A673 (cell line): ENCODE measurements at regions not wholly inside any gene's neighbourhood (a gene's known extent, or its start where the extent isn't known, plus 50 kb on each side); places are given as distances from the start of the nearest gene placed in this dataset.

Experiments used
- BruUV-seq: library from RNA; stranded (reverse); fragments of 400-500 nt; replicated peaks from 2 replicates; lab custom pipeline; 2021; lab: Mats Ljungman, UMichigan
- CTCF ChIA-PET: fragments of 300-600 bp; sonication (Branson Sonifier 250); formaldehyde crosslinking; loops from one replicate; lab custom pipeline; 2022; ENCODE audit warnings: antibody characterized with exemption; lab: Charles Lee
- POLR2A ChIA-PET: fragments of 300-600 bp; sonication (Branson Sonifier 250); formaldehyde crosslinking; loops from one replicate; lab custom pipeline; 2022; ENCODE audit warnings: antibody characterized with exemption; ENCODE audit not compliant: low non-redundant PET; lab: Charles Lee
- DNase-seq: peaks from one replicate; pipeline ENCODE4 v3.0.0-alpha.2; 2015; ENCODE audit warnings: low spot score
- H3K27ac ChIP-seq: fragments of 200-600 bp; sonication (generic); 2 replicates; pipeline ENCODE4 v1.5.1; 2016; ENCODE audit warnings: mixed run types, low read depth, mild to moderate bottlenecking, mixed read lengths, antibody characterized with exemption, low read length; ENCODE audit not compliant: poor library complexity, severe bottlenecking
- H3K27me3 ChIP-seq: fragments of 200-600 bp; sonication (generic); replicated peaks from 2 replicates; pipeline ENCODE4 v1.6.1; 2017; ENCODE audit warnings: mixed run types, low read depth, mild to moderate bottlenecking, mixed read lengths, antibody characterized with exemption, low read length; ENCODE audit not compliant: insufficient read depth, poor library complexity
- H3K36me3 ChIP-seq: fragments of 200-600 bp; sonication (generic); 2 replicates; pipeline ENCODE4 v1.6.1; 2016; ENCODE audit warnings: mixed run types, mild to moderate bottlenecking, mixed read lengths, antibody characterized with exemption, low read length; ENCODE audit not compliant: insufficient read depth, poor library complexity, severe bottlenecking
- H3K4me1 ChIP-seq: fragments of 200-600 bp; sonication (generic); 2 replicates; pipeline ENCODE4 v1.6.1; 2017; ENCODE audit warnings: mixed run types, mild to moderate bottlenecking, mixed read lengths, antibody characterized with exemption, low read length; ENCODE audit not compliant: insufficient read depth, poor library complexity, severe bottlenecking
- H3K4me3 ChIP-seq: fragments of 200-600 bp; sonication (generic); 2 replicates; pipeline ENCODE4 v1.5.1; 2016; ENCODE audit warnings: low read depth, mixed run types, mild to moderate bottlenecking, mixed read lengths, low read length; ENCODE audit not compliant: poor library complexity, severe bottlenecking
- H3K9me3 ChIP-seq: fragments of 200-600 bp; sonication (generic); 2 replicates; pipeline ENCODE4 v1.6.1; 2016; ENCODE audit warnings: mixed run types, low read depth, mild to moderate bottlenecking, mixed read lengths, antibody characterized with exemption, low read length; ENCODE audit not compliant: poor library complexity, severe bottlenecking
- EZH2 ChIP-seq: fragments of 200-600 bp; sonication (generic); IDR thresholded peaks from 2 replicates; pipeline ENCODE4 v1.6.1; 2017; ENCODE audit warnings: borderline replicate concordance, low read depth, mild to moderate bottlenecking, mixed read lengths, antibody characterized with exemption, low read length; ENCODE audit not compliant: poor library complexity, severe bottlenecking
- intact Hi-C: fragments of 100-400 bp; cut with micrococcal nuclease; formaldehyde crosslinking; loops from one replicate; pipeline ENCODE4 v1.10.0; 2022; ENCODE audit not compliant: unreplicated experiment
- TF ChIP-seq, protein P1 (sequence below): fragments of 300-800, 200-600 bp; sonication (generic); conservative IDR thresholded peaks from 2 replicates; pipeline ENCODE4 v1.5.1; 2017; ENCODE audit warnings: low read depth, mild to moderate bottlenecking, antibody characterized with exemption, low read length, moderate library complexity, mixed read lengths

DNA sequence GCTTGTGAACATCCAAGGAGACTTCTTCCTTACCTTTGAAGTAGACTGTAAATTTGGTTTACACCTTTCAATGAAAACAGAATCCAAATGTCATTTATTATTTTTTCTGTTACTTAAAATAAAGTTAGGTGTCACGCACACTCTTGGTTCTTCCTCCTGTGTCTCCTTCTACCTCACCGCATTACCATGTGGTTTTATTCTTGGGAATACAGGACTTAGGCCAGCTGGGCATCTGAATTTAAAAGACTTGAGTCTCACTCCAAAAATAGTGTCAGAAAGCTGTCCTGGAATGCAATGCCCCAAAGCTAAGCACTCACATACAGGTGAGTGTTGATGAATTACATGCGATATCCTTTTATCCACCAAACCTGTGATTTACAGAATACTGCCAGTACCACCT lies 66.4 kb downstream of the MAF start:
- ChIA-PET POLR2A (no interaction called here), CTCF (no interaction called here)
- no peak overlapping the region for H3K4me3 ChIP-seq
- TF ChIP-seq, protein P1, sequence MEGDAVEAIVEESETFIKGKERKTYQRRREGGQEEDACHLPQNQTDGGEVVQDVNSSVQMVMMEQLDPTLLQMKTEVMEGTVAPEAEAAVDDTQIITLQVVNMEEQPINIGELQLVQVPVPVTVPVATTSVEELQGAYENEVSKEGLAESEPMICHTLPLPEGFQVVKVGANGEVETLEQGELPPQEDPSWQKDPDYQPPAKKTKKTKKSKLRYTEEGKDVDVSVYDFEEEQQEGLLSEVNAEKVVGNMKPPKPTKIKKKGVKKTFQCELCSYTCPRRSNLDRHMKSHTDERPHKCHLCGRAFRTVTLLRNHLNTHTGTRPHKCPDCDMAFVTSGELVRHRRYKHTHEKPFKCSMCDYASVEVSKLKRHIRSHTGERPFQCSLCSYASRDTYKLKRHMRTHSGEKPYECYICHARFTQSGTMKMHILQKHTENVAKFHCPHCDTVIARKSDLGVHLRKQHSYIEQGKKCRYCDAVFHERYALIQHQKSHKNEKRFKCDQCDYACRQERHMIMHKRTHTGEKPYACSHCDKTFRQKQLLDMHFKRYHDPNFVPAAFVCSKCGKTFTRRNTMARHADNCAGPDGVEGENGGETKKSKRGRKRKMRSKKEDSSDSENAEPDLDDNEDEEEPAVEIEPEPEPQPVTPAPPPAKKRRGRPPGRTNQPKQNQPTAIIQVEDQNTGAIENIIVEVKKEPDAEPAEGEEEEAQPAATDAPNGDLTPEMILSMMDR: no peak
- no peak for TF ChIP-seq EZH2
- no peaks in the 10 kb centered on the region for H3K4me1 ChIP-seq
- no peak for DNase-seq
- H3K27me3 ChIP-seq: no peaks in the 10 kb centered on the region
- intact Hi-C loops: no loop called here
- H3K36me3 ChIP-seq: no peaks in the 10 kb centered on the region
- no TSS peak for BruUV-seq
- H3K27ac ChIP-seq: no peak overlapping the region
- no peaks in the 10 kb centered on the region for H3K9me3 ChIP-seq

DNA sequence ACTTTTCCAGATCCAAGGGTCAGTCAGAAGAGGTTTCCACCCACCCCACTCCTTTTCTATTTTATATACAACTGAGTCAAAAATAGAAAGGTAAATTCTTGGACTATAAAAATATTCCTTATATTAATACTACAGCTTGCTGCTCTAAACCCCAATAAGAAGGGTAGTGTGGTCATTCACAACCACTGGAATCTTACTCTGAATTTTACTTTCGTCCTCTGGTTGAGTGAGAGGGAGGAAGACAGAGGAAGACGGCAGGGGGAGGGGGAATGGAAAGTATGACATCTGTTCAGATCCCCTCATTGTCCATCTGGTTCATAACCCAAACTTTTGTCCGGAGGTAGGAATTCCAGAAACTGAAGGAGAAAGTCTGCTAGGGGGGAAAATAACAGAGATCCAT lies 67.2 kb downstream of the MAF start:
- H3K4me1 ChIP-seq: no peaks in the 10 kb centered on the region

DNA sequence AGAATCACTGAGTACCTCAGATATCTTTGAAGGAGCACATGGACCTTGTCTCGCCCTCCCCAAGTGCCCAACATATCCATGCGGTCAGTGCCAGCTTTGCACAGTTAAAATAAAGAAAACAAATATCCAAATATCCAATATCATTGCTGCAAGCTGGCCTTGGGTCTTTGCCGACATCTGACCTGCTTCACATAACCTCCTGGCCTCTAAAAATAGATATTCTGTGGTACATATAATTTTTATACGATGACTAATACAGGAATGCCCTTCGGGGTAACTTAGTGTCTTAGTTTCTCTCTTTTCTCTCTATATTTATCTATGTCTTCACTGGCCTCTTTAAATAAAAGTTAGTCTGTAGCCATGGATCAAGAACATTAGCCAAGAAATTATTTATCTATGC lies 67.8 kb downstream of the MAF start:
- Histone ChIP-seq H3K9me3 (no peaks in the 10 kb centered on the region), H3K27ac (no peak overlapping the region), H3K4me3 (no peak overlapping the region), H3K36me3 (no peaks in the 10 kb centered on the region), H3K4me1 (no peaks in the 10 kb centered on the region), H3K27me3 (no peaks in the 10 kb centered on the region)
- ChIA-PET POLR2A (no interaction called here), CTCF (no interaction called here)
- no TSS peak for BruUV-seq
- TF ChIP-seq, protein P1: no peak
- no peak for TF ChIP-seq EZH2
- DNase-seq: no peak
- intact Hi-C loops: no loop called here

More for the DNA sequence above, 67.2 kb downstream of the MAF start:
- Histone ChIP-seq H3K36me3 (no peaks in the 10 kb centered on the region), H3K9me3 (no peaks in the 10 kb centered on the region), H3K4me3 (no peak overlapping the region), H3K27me3 (no peaks in the 10 kb centered on the region), H3K27ac (no peak overlapping the region)
- ChIA-PET POLR2A (no interaction called here), CTCF (no interaction called here)
- TF ChIP-seq, protein P1: no peak
- no peak for TF ChIP-seq EZH2
- no peak for DNase-seq
- BruUV-seq: no TSS peak
- intact Hi-C loops: no loop called here
